HepG2 (cell line): ENCODE measurements at regions not wholly inside any gene's neighbourhood (a gene's known extent, or its start where the extent isn't known, plus 50 kb on each side); places are given as distances from the start of the nearest gene placed in this dataset.

Experiments used
- ATAC-seq: fragments of 200-7000 bp; cut with Tn5 transposase; 3 replicates; pipeline ENCODE4 v1.9.1; 2020; ENCODE audit warnings: mild to moderate bottlenecking, moderate library complexity
- BruUV-seq: library from RNA; stranded (reverse); fragments of 400-500 nt; replicated peaks from 2 replicates; lab custom pipeline; 2021; lab: Mats Ljungman, UMichigan
- CTCF ChIA-PET: fragments of 300-600 bp; formaldehyde crosslinking; extraction: SDS; loops from one replicate; lab custom pipeline; 2021; ENCODE audit warnings: low total read pairs, inconsistent platforms, low intra/inter-chr PET ratio; lab: Yijun Ruan, JAX
- POLR2A ChIA-PET: fragments of 350-600 bp; sonication (Branson Sonifier 250); formaldehyde crosslinking; loops from one replicate; lab custom pipeline; 2020; ENCODE audit warnings: antibody characterized with exemption, inconsistent platforms; lab: Yijun Ruan, JAX
- DNase-seq: peaks from one replicate; pipeline ENCODE4 v3.0.0-alpha.2; 2015; ENCODE audit warnings: low spot score
- FAIRE-seq: peaks from 3 replicates; lab custom pipeline; 2011; peaks lifted over from hg19 to GRCh38; lab: Jason Lieb, UNC
- H2AFZ ChIP-seq: one replicate; pipeline ENCODE4 v1.6.1; 2011; ENCODE audit warnings: low read length, inconsistent platforms
- H3K27ac ChIP-seq: fragments of 300-600 bp; 3 replicates; pipeline ENCODE4 v1.8.0; 2011; ENCODE audit warnings: mixed run types, mild to moderate bottlenecking, mixed read lengths, low read length, inconsistent platforms; ENCODE audit not compliant: insufficient read depth; ENCODE audit errors: extremely low read length
- H3K27me3 ChIP-seq, 2 experiments: fragments of 200-600 bp in 1 of 2; 2 replicates in 1 of 2; 3 replicates in 1 of 2; pipeline versions ENCODE4 v1.6.0 to v1.8.0; 2011; ENCODE audit warnings: low read length in 2 of 2, mild to moderate bottlenecking in 2 of 2, moderate library complexity in 2 of 2, inconsistent platforms in 1 of 2; ENCODE audit not compliant: insufficient read depth in 2 of 2, control insufficient read depth in 1 of 2
- H3K36me3 ChIP-seq, 2 experiments: fragments of 200-600 bp in 1 of 2; replicated peaks in 1 of 2; 2 replicates in 1 of 2; 3 replicates in 1 of 2; pipeline versions ENCODE4 v1.5.1 to v1.8.0; 2011; ENCODE audit warnings: low read length in 2 of 2, inconsistent platforms in 1 of 2; ENCODE audit not compliant: insufficient read depth in 2 of 2, control insufficient read depth in 1 of 2
- H3K4me1 ChIP-seq: 2 replicates; pipeline ENCODE4 v1.5.1; 2012; ENCODE audit warnings: low read length, inconsistent platforms; ENCODE audit not compliant: insufficient read depth
- H3K4me2 ChIP-seq: 2 replicates; pipeline ENCODE4 v1.6.0; 2011; ENCODE audit warnings: low read depth, low read length, inconsistent platforms
- H3K4me3 ChIP-seq, 3 experiments: fragments of 200-600 bp in 1 of 3; sonication (generic), shearing (Covaris generic) in 1 of 3; replicated peaks in 1 of 3; 2 replicates each; pipeline ENCODE4 v1.5.1; 2011 to 2016; ENCODE audit warnings: low read length in 3 of 3, inconsistent platforms in 2 of 3, low read depth in 2 of 3, mild to moderate bottlenecking in 2 of 3, control low read depth in 1 of 3, mixed read lengths in 1 of 3; ENCODE audit not compliant: insufficient read depth in 1 of 3
- H3K79me2 ChIP-seq: one replicate; pipeline ENCODE4 v1.6.1; 2011; ENCODE audit warnings: low read length, inconsistent platforms; ENCODE audit not compliant: insufficient read depth
- H3K9ac ChIP-seq: 2 replicates; pipeline ENCODE4 v1.6.0; 2011; ENCODE audit warnings: mild to moderate bottlenecking, low read depth, low read length, inconsistent platforms; ENCODE audit not compliant: insufficient read depth
- H3K9me3 ChIP-seq: 2 replicates; pipeline ENCODE4 v1.5.1; 2012; ENCODE audit warnings: mild to moderate bottlenecking, low read length
- H4K20me1 ChIP-seq: 2 replicates; pipeline ENCODE4 v1.6.0; 2011; ENCODE audit warnings: inconsistent platforms, mild to moderate bottlenecking, low read length, moderate library complexity; ENCODE audit not compliant: insufficient read depth
- CEBPG ChIP-seq: IDR thresholded peaks from 2 replicates; pipeline ENCODE4 v1.6.1; 2016
- FOXA1 ChIP-seq, 2 experiments: fragments of 450-650 bp in 1 of 2; sonication (generic) in 1 of 2; formaldehyde crosslinking in 1 of 2; IDR thresholded peaks; 2 replicates each; pipeline versions ENCODE4 v1.4.0 to v1.6.1; 2016 to 2020; ENCODE audit warnings: missing genetic modification reagents in 1 of 2
- HOXA5 ChIP-seq: sonication (generic); formaldehyde crosslinking; IDR thresholded peaks from 2 replicates; pipeline ENCODE4 v1.4.0; 2020; ENCODE audit warnings: missing genetic modification reagents
- NONO ChIP-seq, 2 experiments: fragments of 450-650 bp in 1 of 2; sonication (generic) in 1 of 2; formaldehyde crosslinking in 1 of 2; IDR thresholded peaks in 1 of 2; conservative IDR thresholded peaks in 1 of 2; 2 replicates each; pipeline versions ENCODE4 v1.6.1 to v1.8.0; 2017 to 2022; ENCODE audit warnings: mild to moderate bottlenecking in 1 of 2, missing genetic modification reagents in 1 of 2, moderate library complexity in 1 of 2
- PATZ1 ChIP-seq: sonication (generic); formaldehyde crosslinking; IDR thresholded peaks from 2 replicates; pipeline ENCODE4 v1.4.0; 2020; ENCODE audit warnings: missing genetic modification reagents
- PRPF4 ChIP-seq: fragments of 200-400 bp; formaldehyde crosslinking; IDR thresholded peaks from 2 replicates; pipeline ENCODE4 v1.6.1; 2016; ENCODE audit warnings: low read length, low read depth; ENCODE audit not compliant: poor library complexity, severe bottlenecking
- REST ChIP-seq, 2 experiments: IDR thresholded peaks; 2 replicates each; pipeline ENCODE4 v1.6.1; 2011 to 2012; ENCODE audit warnings: low read length in 2 of 2, borderline replicate concordance in 1 of 2, low read depth in 1 of 2, mild to moderate bottlenecking in 1 of 2, moderate library complexity in 1 of 2
- XRCC5 ChIP-seq: fragments of 200-400 bp; formaldehyde crosslinking; optimal IDR thresholded peaks from 2 replicates; pipeline ENCODE3; 2017; ENCODE audit warnings: mild to moderate bottlenecking, low read length
- ZC3H4 ChIP-seq: sonication (generic); formaldehyde crosslinking; IDR thresholded peaks from 2 replicates; pipeline ENCODE4 v1.4.0; 2020; ENCODE audit warnings: missing genetic modification reagents, borderline replicate concordance
- ZFY ChIP-seq: sonication (generic); formaldehyde crosslinking; IDR thresholded peaks from 2 replicates; pipeline ENCODE4 v1.4.0; 2020; ENCODE audit warnings: missing genetic modification reagents
- ZNF260 ChIP-seq: sonication (generic); formaldehyde crosslinking; IDR thresholded peaks from 2 replicates; pipeline ENCODE4 v1.4.0; 2020; ENCODE audit warnings: missing genetic modification reagents, low read depth, mild to moderate bottlenecking, borderline replicate concordance
- ZNF430 ChIP-seq: sonication (generic); formaldehyde crosslinking; IDR thresholded peaks from 2 replicates; pipeline ENCODE4 v1.9.0; 2021; ENCODE audit warnings: mild to moderate bottlenecking, missing genetic modification reagents
- ZNF432 ChIP-seq: sonication (generic); formaldehyde crosslinking; IDR thresholded peaks from 2 replicates; pipeline ENCODE4 v1.5.0; 2020; ENCODE audit warnings: missing genetic modification reagents, mild to moderate bottlenecking, borderline replicate concordance
- ZNF441 ChIP-seq: sonication (generic); formaldehyde crosslinking; IDR thresholded peaks from 2 replicates; pipeline ENCODE4 v1.7.0; 2021; ENCODE audit warnings: missing genetic modification reagents, borderline replicate concordance
- ZNF530 ChIP-seq: sonication (generic); formaldehyde crosslinking; IDR thresholded peaks from 2 replicates; pipeline ENCODE4 v1.5.0; 2020; ENCODE audit warnings: low read depth, mild to moderate bottlenecking, missing genetic modification reagents
- ZNF558 ChIP-seq: sonication (generic); formaldehyde crosslinking; IDR thresholded peaks from 2 replicates; pipeline ENCODE4 v1.9.0; 2022; ENCODE audit warnings: mild to moderate bottlenecking, missing genetic modification reagents, borderline replicate concordance
- ZNF672 ChIP-seq: sonication (generic); formaldehyde crosslinking; IDR thresholded peaks from 2 replicates; pipeline ENCODE4 v1.8.1; 2022; ENCODE audit warnings: missing genetic modification reagents
- WGBS: methylation state at CpG from one replicate; pipeline ENCODE4 v1.1.6; 2017; ENCODE audit warnings: low lambda C conversion rate; 5-methylcytosine and 5-hydroxymethylcytosine counted together
- in situ Hi-C: cut with HindIII; loops from 2 replicates; pipeline ENCODE4 v1.10.0; 2017; ENCODE audit warnings: low pct_unique_long_range_greater_than_20kb; ENCODE audit not compliant: extremely low pct_ligation_motif_present
- intact Hi-C: fragments of 100-400 bp; cut with micrococcal nuclease; formaldehyde crosslinking; loops from one replicate; pipeline ENCODE4 v1.10.0; 2022; ENCODE audit not compliant: unreplicated experiment

DNA sequence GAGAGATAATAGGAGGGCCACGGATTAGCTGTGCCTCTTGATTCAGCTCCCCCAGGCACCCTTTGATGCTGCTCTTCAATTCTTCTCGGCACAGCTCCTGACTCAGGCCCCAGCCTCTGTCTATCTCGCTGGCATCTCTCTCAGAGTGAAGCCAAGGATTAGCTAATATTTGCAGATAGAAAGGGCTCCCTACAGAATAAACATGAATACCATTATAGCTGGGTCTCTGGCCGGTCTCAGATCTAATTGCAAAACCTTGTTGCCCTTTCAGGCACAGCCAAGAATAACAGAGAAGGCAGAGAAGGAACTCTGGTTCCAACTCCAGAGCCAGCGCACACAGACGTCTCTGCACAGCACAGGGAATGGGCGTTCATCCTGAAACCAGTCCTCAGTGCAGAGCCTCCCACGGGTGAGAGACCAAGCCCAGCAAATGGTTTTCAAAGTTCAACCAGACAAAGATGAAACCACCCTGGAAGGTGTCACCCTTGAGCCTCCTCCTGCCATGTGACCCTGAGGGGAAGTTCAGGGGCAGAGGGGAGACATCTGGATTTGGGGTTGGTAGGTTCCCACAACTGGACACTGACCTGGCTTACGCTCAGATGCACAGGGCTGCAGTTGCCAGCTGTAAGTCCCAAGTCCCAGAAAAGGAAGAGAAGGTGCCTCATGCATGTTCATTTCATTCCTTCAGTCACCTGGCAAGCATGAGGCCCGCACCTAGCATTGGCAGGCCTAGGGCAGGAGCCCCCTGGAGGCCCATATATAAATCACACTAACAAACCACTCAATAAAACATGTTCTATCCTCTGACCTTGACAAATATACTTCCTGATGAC, 394.0 kb downstream of the NPHP4 start:
- in situ Hi-C loops = no loop called here
- Histone ChIP-seq H3K9me3 (no peaks in the 10 kb centered on the region), H3K4me3 (no peak overlapping the region), H3K9ac (no peak overlapping the region), H3K4me1 (peaks cover 23% of the 10 kb centered on the region), H3K36me3 (no peaks in the 10 kb centered on the region), H3K27ac (no peak overlapping the region), H3K79me2 (no peaks in the 10 kb centered on the region), H2AFZ (no peak overlapping the region), H3K27me3 (peaks cover 0 to 3% of the 10 kb centered on the region in 2 experiments; a peak in 1 of 5 replicates), H3K4me2 (peak overlapping the region; percentile 30; the same call in 1 of the 2 replicates), H4K20me1 (no peaks in the 10 kb centered on the region)
- intact Hi-C loops = no loop called here
- DNase-seq = peak; percentile 78
- FAIRE-seq = peak; percentile 68
- CTCF ChIA-PET = no interaction called here
- WGBS = 2% methylated on average over 9 of the region's 10 CpGs
- POLR2A ChIA-PET = no interaction called here
- BruUV-seq = no TSS peak
- ATAC-seq = peak; percentile 88
- TF ChIP-seq ZNF441 (CRISPR knock-in tag) = no peak
- TF ChIP-seq ZC3H4 (CRISPR knock-in tag) = no peak
- TF ChIP-seq PATZ1 (CRISPR knock-in tag) = peak; percentile 27; the same call in 1 of the 2 replicates
- no peak for TF ChIP-seq PRPF4
- no peak for TF ChIP-seq ZNF260 (CRISPR knock-in tag)
- TF ChIP-seq ZNF530 = no peak
- no peak for TF ChIP-seq ZNF558 (CRISPR knock-in tag)
- TF ChIP-seq CEBPG = peak; percentile 29; the same call in 1 of the 2 replicates
- TF ChIP-seq XRCC5 = peak; percentile 27
- no peak for TF ChIP-seq ZNF432 (CRISPR knock-in tag)
- TF ChIP-seq ZNF672 (CRISPR knock-in tag) = no peak
- no peak for TF ChIP-seq FOXA1 (IDR thresholded peaks at IDR 0.05)
- peak; percentile 58 for TF ChIP-seq FOXA1 (CRISPR knock-in tag; IDR thresholded peaks at IDR 0.05)
- no peak for TF ChIP-seq REST (IDR thresholded peaks at IDR 0.05; ENCODE audit: borderline replicate concordance in 1 of 2, low read depth in 1 of 2, low read length in 2 of 2)
- TF ChIP-seq NONO (IDR thresholded peaks at IDR 0.05) = no peak
- no peak for TF ChIP-seq NONO (CRISPR knock-in tag; conservative IDR thresholded peaks at IDR 0.05)
- no peak for TF ChIP-seq HOXA5 (CRISPR knock-in tag)
- no peak for TF ChIP-seq ZFY (CRISPR knock-in tag)
- no peak for TF ChIP-seq ZNF430 (CRISPR knock-in tag)
